ENCODE measurements at regions not wholly inside any gene's neighbourhood (a gene's known extent, or its start where the extent isn't known, plus 50 kb on each side); places are given as distances from the start of the nearest gene placed in this dataset.

- DNase-seq (ENCODE audit: low spot score) (no peak), ATAC-seq (no peak)
- Mint-ChIP-seq H3K27ac (no peak overlapping the region), H3K4me3 (no peak overlapping the region), H3K27me3 (peaks cover 0 to 9% of the 10 kb centered on the region in 2 donors), H3K4me1 (ENCODE audit: low read depth in 2 of 2) (peaks cover 0 to 2% of the 10 kb centered on the region in 2 donors), H3K9me3 (no peaks in the 10 kb centered on the region), H3K36me3 (no peaks in the 10 kb centered on the region)
Observed at GRCh38 chr10:63698787-63699150, 177.6 kb downstream of the REEP3 start.

DNA sequence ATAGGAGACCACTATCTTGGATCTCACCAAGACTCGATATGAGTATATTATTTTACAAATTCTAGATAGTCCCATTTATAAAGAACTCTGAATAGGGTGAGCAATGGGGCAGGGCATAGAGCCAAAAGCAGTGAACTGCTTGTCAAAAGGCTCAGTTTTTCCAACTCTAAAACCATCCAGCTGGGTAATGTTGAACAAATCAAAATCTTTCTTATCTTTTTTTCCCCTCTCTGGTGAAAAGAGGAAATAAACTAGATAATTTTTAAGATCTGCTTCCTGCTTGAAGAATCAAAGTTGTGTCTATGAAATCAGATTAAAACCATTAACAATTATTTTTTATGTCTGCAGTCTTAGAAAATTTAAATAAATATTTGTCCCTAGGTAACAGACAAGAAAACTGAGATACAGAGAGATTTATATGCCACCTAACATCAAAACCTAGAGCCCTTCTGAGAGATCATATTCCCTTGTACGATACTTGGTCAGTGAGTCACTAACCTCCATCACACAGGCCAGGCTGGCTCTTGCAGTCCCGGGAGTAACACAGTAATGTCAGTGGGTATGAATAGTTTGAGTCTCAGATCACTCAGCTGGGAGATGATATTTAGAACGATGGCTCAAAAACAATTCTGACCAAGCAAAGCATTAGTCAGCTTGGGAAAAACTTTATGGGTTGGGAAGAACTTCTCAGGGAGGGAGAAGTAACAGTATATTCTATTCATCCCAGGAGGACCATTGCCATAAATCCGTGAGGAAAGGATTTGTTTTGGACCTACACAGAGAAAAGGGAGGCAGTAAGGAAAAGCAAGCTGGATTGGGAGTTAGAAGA is 178.8 kb downstream of the REEP3 start:
- H3K4me1 Mint-ChIP-seq (ENCODE audit: low read depth in 2 of 2) = peaks cover 0 to 2% of the 10 kb centered on the region in 2 donors
- DNase-seq (ENCODE audit: low spot score) (no peak), ATAC-seq (peak in 1 of 2 donors; percentile 79)
- H3K27me3 Mint-ChIP-seq = peaks cover 0 to 9% of the 10 kb centered on the region in 2 donors
- no peaks in the 10 kb centered on the region for H3K9me3 Mint-ChIP-seq
- no peaks in the 10 kb centered on the region for H3K36me3 Mint-ChIP-seq
- no peak overlapping the region for H3K4me3 Mint-ChIP-seq
- H3K27ac Mint-ChIP-seq = no peak overlapping the region

DNA sequence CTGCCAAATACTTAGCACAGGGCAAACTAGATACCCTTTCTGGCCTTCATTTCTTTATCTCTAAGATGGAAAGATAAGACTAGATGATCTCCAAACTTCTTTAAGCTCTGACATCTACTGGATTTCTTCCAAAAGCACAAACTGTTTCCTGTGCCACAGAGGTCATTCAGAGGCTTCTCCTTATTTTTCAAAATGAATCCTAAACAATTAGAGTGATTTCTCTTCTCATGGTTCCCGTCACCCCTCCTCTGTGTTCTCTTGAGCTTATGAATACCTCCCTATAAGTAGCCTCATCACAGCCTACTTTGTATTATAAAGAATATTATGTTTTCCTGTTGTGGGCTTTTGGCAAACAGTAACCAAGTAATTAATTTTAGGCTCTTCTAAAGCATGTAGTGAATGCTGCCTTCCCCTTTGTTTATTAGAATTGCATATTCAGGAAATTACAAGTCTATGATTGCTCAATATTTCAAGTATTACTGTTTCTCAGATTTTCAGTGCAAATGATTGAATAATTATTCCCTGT is 179.5 kb downstream of the REEP3 start:
- no peak overlapping the region for H3K4me3 Mint-ChIP-seq
- ATAC-seq = no peak

DNA sequence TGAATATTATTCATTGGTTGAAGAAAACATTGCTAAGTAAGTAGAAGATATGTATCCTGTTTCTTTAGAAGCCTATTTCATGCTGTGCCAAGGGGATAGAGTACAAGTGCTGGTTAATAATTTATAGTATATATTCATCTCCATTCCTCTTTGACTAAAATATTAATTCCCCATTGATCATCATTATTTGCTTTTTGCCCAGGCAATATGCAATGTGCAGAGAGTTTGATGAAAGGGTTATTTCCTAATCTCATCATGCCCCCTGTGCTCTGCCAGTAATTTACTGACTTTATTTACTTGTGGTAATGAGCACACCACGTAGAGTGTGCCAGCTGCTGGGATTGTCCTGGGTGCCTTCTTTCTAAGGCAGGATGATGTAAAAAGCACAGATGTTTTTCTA is 180.9 kb downstream of the REEP3 start:
- Mint-ChIP-seq H3K9me3 (no peaks in the 10 kb centered on the region), H3K4me3 (no peak overlapping the region)

More for the DNA sequence above, 179.5 kb downstream of the REEP3 start:
- DNase-seq (ENCODE audit: low spot score) = no peak
- Mint-ChIP-seq H3K27me3 (peaks cover 0 to 9% of the 10 kb centered on the region in 2 donors), H3K9me3 (no peaks in the 10 kb centered on the region), H3K36me3 (no peaks in the 10 kb centered on the region), H3K27ac (no peak overlapping the region), H3K4me1 (ENCODE audit: low read depth in 2 of 2) (peaks cover 0 to 2% of the 10 kb centered on the region in 2 donors)

DNA sequence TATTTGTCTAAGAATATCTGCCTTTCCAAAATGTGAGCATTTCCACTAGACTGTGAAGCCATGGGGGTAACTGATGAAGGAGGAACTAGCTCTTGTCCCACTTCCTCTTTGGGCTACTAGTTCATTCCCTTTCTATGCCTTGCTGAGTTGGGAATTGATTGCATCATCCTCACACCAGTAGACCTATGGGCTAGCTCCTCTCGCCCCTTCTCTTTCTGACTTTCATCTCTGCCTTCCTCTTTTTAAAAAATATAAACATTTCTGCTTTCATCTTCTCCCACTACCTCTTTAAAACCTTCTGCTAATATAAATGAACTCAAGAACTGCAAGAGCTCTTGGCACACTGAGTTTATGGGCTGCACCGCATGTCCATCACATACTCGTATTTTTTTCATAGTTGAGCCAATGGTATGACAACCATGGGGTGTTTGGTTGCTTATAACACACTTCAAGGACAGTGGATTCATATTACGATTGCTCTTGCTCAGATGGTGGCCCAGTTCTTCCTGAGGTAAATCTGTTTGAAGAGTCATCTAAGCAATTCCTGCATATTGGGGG is 182.0 kb downstream of the REEP3 start:
- peaks cover 0 to 6% of the 10 kb centered on the region in 2 donors for H3K27me3 Mint-ChIP-seq
- H3K27ac Mint-ChIP-seq = no peak overlapping the region
- H3K36me3 Mint-ChIP-seq = no peaks in the 10 kb centered on the region
- H3K4me3 Mint-ChIP-seq = no peak overlapping the region
- peaks cover 10 to 11% of the 10 kb centered on the region in 2 donors for H3K4me1 Mint-ChIP-seq (ENCODE audit: low read depth in 2 of 2)
- H3K9me3 Mint-ChIP-seq = no peaks in the 10 kb centered on the region
- DNase-seq (ENCODE audit: low spot score) (no peak), ATAC-seq (no peak)

More for the DNA sequence above, 180.9 kb downstream of the REEP3 start:
- Mint-ChIP-seq H3K27me3 (peaks cover 0 to 8% of the 10 kb centered on the region in 2 donors), H3K36me3 (no peaks in the 10 kb centered on the region), H3K27ac (no peak overlapping the region), H3K4me1 (ENCODE audit: low read depth in 2 of 2) (peaks cover 4 to 6% of the 10 kb centered on the region in 2 donors)
- ATAC-seq = no peak
- no peak for DNase-seq (ENCODE audit: low spot score)

GRCh38 chr10:63703740-63704345 is 182.6 kb downstream of the REEP3 start:
- Mint-ChIP-seq H3K4me3 (no peak overlapping the region), H3K27me3 (peaks cover 0 to 9% of the 10 kb centered on the region in 2 donors), H3K36me3 (no peaks in the 10 kb centered on the region), H3K9me3 (no peaks in the 10 kb centered on the region), H3K4me1 (ENCODE audit: low read depth in 2 of 2) (peaks cover 10 to 11% of the 10 kb centered on the region in 2 donors), H3K27ac (no peak overlapping the region)
- no peak for DNase-seq (ENCODE audit: low spot score)
- no peak for ATAC-seq

DNA sequence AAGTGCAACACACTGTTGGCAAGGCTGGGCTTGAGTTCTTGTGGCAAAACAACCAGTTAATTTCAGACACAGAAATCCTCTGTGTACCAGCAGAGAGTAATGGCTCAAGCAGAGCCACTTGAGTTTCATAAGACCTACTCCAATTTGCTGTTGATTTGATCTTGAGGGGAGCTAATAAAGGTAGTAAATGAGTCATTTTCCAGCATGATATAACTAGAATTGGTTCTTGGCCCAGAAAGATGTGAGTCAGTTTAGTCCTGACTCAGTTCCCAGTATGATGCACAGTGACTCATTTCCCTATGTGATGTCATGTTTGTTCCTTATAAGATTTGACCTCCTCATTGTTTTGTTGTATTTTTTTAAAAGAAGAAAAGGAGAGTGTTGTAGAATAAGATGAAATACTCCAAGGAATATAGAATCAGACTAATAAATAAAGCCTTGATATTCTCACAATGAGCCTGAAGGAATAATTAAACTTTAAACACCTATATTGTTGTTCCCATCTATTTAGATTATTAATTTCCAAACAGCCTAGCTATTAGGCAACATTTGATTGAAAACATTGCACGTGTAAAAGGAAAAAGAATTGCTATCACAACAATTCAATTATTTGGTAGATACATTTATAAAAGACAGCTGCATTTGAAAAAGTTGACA is 186.2 kb downstream of the REEP3 start:
- H3K27ac Mint-ChIP-seq = peak overlapping the region; percentile 36 to 72
- H3K27me3 Mint-ChIP-seq = peaks cover 0 to 11% of the 10 kb centered on the region in 2 donors
- no peaks in the 10 kb centered on the region for H3K9me3 Mint-ChIP-seq
- peak overlapping the region; percentile 53 for H3K4me3 Mint-ChIP-seq
- no peaks in the 10 kb centered on the region for H3K36me3 Mint-ChIP-seq
- DNase-seq (ENCODE audit: low spot score) = no peak
- ATAC-seq = peak; percentile 95
- H3K4me1 Mint-ChIP-seq (ENCODE audit: low read depth in 2 of 2) = peaks cover 11 to 15% of the 10 kb centered on the region in 2 donors

GRCh38 chr10:63708421-63708820 is 187.2 kb downstream of the REEP3 start:
- no peak overlapping the region for H3K4me3 Mint-ChIP-seq
- no peaks in the 10 kb centered on the region for H3K36me3 Mint-ChIP-seq
- H3K4me1 Mint-ChIP-seq (ENCODE audit: low read depth in 2 of 2) = peaks cover 11 to 13% of the 10 kb centered on the region in 2 donors
- H3K27me3 Mint-ChIP-seq = peaks cover 0 to 8% of the 10 kb centered on the region in 2 donors
- ATAC-seq (no peak), DNase-seq (ENCODE audit: low spot score) (no peak)
- peak overlapping the region in 1 of 2 donors; percentile 72 for H3K27ac Mint-ChIP-seq
- H3K9me3 Mint-ChIP-seq = no peaks in the 10 kb centered on the region

GRCh38 chr10:63710703-63711102 is 189.5 kb downstream of the REEP3 start:
- DNase-seq (ENCODE audit: low spot score) (no peak), ATAC-seq (no peak)
- Mint-ChIP-seq H3K27me3 (peaks cover 0 to 8% of the 10 kb centered on the region in 2 donors), H3K4me1 (ENCODE audit: low read depth in 2 of 2) (peaks cover 11 to 12% of the 10 kb centered on the region in 2 donors), H3K9me3 (no peaks in the 10 kb centered on the region), H3K27ac (no peak overlapping the region), H3K36me3 (no peaks in the 10 kb centered on the region), H3K4me3 (no peak overlapping the region)

DNA sequence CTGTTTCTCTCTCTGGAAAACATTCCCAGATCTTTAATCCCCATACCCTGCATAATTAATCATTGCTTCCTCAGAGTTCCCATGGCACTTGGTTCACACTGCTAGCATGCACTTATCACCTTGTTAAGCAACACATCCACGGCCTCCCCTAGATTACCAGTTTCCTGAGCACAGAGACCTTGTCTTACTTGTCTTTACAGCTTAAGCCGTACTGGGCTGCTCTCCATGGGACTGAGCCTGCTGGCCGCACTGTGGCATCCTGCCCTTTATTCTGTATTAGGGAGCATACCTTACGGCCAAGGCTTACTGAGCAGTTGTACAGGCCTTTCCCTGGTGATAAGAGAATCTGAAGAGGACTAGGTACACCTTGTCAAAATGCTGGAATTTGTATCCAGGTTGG is 190.2 kb downstream of the REEP3 start:
- Mint-ChIP-seq H3K36me3 (no peaks in the 10 kb centered on the region), H3K4me3 (no peak overlapping the region), H3K27me3 (peaks cover 0 to 8% of the 10 kb centered on the region in 2 donors), H3K9me3 (no peaks in the 10 kb centered on the region), H3K4me1 (ENCODE audit: low read depth in 2 of 2) (peaks cover 11 to 12% of the 10 kb centered on the region in 2 donors), H3K27ac (no peak overlapping the region)
- DNase-seq (ENCODE audit: low spot score) (no peak), ATAC-seq (no peak)

- ATAC-seq = no peak
- H3K4me3 Mint-ChIP-seq = no peak overlapping the region
Observed at GRCh38 chr10:63711867-63712716, 190.9 kb downstream of the REEP3 start.

GRCh38 chr10:63712717-63713115 is 191.5 kb downstream of the REEP3 start:
- Mint-ChIP-seq H3K9me3 (no peaks in the 10 kb centered on the region), H3K4me1 (ENCODE audit: low read depth in 2 of 2) (peaks cover under 1 to 4% of the 10 kb centered on the region in 2 donors), H3K36me3 (no peaks in the 10 kb centered on the region), H3K27me3 (peaks cover 0 to 11% of the 10 kb centered on the region in 2 donors), H3K27ac (no peak overlapping the region), H3K4me3 (no peak overlapping the region)
- DNase-seq (ENCODE audit: low spot score) (no peak), ATAC-seq (no peak)

More at GRCh38 chr10:63711867-63712716, 190.9 kb downstream of the REEP3 start:
- Mint-ChIP-seq H3K36me3 (no peaks in the 10 kb centered on the region), H3K27ac (no peak overlapping the region), H3K9me3 (no peaks in the 10 kb centered on the region), H3K27me3 (peaks cover 0 to 8% of the 10 kb centered on the region in 2 donors), H3K4me1 (ENCODE audit: low read depth in 2 of 2) (peaks cover 6 to 9% of the 10 kb centered on the region in 2 donors)
- DNase-seq (ENCODE audit: low spot score) = no peak

Data from natural killer cell treated with Interleukin-12 subunit alpha and Interleukin-12 subunit beta and Interleukin-15 and Interleukin-18, amount 100 ng/mL, for 72 hours (primary cell).